ENCODE measurements at regions not wholly inside any gene's neighbourhood (a gene's known extent, or its start where the extent isn't known, plus 50 kb on each side); places are given as distances from the start of the nearest gene placed in this dataset.

GRCh38 chr15:39041979-39042495, 477.4 kb upstream of the RASGRP1 start:
- DNase-seq = no peak

DNA sequence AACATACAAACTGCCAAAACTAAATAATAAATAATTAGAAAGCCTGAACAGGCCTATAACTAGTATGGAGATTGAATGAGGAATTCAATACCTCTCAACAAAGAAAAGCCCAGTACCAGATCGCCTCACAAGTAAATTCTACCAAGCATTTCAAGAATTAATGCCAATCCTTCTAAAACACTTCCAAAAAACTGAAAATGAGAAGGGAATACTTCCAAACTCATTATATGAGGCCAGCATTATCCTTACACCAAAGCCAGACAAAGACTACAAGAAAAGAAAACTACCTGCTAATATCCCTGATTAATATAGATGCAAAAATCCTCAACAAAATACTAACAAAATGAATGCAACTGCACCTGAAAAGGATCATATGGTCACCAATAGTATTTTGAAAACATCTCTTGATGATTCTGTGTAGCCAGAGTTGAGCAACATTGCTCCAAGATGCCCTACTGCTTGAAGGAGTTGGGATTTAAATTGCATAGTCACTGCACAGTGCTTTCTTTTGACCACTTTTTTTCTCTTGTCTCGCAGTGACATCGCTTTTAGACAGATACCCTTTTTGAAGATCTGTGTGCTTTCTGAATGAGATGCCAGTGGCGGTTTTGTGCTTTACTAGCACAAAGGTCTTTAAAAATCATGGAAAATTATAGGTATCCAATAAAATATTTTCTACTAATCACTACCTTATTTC, 487.2 kb upstream of the RASGRP1 start:
- no peak for DNase-seq

- no peak for DNase-seq
Observed at GRCh38 chr15:39052323-39052705, 487.7 kb upstream of the RASGRP1 start.

- no peak for DNase-seq
Observed at GRCh38 chr15:39053480-39053879, 488.9 kb upstream of the RASGRP1 start.

DNA sequence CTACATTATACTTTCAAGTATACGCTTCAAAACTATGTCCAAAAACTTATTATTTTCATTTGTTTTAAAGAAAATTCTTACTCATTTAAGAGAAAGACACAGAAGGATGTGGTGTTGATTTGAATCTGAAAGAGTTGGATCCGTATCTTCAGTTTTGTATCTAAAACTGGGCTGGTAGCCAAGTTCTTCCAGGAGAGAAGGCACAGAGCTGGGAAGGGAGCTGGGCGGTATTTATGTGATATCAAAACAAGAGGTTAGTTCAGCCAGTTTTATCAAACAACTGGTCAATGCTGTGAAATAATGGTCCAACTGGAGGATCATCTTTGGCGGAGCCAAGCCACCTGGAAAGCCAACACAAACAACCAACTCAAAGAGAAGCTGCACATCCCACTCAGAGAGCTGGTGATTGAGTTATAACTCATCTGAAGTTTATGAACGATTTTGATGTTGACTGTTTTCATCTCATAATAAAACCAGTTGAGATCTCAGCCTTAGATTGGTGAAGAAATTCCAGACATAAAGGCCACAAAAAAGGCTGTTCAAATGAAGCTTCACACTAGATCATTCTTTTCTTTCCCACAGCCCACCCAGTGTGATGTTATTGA, 489.6 kb upstream of the RASGRP1 start:
- DNase-seq = no peak

- DNase-seq = no peak
Observed at GRCh38 chr15:39056357-39056756, 491.7 kb upstream of the RASGRP1 start.

- DNase-seq = no peak
Observed at GRCh38 chr15:39058351-39059131, 493.9 kb upstream of the RASGRP1 start.

GRCh38 chr15:39059917-39060316, 495.3 kb upstream of the RASGRP1 start:
- DNase-seq = no peak

DNA sequence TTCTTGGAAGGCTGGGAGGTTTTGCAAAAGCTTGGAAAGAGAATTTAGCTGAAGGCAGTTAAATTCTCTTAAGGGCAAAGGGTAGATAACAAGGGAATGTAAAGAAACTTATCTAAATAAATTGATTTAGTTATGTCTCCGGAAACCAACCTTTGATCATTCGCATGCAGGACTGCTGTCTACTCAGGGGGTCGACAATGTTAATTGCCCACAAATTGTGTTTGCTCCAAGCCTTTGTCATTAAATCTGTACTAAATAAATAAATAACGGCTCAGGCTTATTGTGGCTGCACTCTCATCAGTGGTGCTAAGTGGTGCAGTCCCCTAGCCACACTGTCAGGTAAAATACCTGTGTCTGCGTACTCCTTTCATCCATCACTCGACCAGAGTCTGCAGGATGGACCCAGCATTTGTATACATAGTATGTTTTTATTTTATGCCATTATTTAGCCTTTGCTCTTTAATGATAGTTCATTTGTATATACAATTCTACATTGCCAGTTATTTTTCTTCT, 497.4 kb upstream of the RASGRP1 start:
- no peak for DNase-seq

- no peak for DNase-seq
Observed at GRCh38 chr15:39066677-39067076, 502.1 kb upstream of the RASGRP1 start.

- no peak for DNase-seq
Observed at GRCh38 chr15:39074341-39074985, 506.4 kb upstream of the THBS1 start.

- DNase-seq = no peak
Observed at GRCh38 chr15:39075311-39075710, 505.6 kb upstream of the THBS1 start.

GRCh38 chr15:39075756-39076341, 505.0 kb upstream of the THBS1 start:
- DNase-seq = no peak

- DNase-seq = no peak
Observed at GRCh38 chr15:39078026-39078425, 502.9 kb upstream of the THBS1 start.

DNA sequence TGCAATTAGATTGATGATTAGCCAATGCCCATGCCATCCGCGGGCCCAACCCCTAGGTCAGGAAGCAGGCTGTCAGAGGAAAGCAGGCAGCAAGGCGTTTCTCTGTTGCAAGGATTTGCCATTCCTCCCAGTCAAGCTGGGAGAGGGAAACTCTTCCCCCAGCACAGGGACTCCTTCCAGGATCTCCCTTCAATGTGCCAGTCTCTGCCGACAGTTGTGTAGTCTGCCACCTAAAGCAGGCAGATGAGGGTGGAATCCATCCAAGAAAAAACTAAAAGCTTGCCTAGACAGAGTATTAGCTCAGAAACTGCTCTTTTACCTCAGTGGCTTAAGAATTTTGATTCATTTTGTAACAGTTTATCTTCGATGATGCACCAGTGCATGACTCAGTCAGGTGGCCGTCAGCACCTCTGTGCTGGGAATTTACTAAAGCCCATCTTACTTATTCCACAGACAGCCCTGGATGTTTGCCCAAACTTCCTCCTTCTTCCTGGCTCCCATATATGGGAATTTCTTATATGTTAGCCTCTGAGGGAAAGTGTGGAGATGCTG, 501.5 kb upstream of the THBS1 start:
- DNase-seq = no peak

DNA sequence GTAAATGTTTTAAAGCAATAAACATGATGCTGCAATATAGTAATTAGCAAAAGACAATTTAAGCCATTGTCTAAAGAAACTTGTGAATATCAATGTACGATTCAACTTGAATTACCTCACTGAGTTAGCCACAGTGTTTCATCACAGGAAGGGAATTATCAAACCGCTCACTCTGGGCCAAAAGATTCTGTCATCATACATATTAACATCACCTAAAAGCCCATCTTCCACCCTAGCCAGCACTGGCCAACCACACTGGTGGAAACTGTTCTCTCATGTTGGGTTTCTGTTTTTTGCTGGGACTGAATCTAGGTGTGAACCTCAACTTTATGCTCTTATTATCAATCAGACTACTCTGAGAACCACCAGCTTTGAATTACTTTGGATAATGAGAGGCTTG, 497.7 kb upstream of the THBS1 start:
- no peak for DNase-seq

- no peak for DNase-seq
Observed at GRCh38 chr15:39084674-39085530, 496.0 kb upstream of the THBS1 start.

GRCh38 chr15:39086641-39087040, 494.2 kb upstream of the THBS1 start:
- no peak for DNase-seq

DNA sequence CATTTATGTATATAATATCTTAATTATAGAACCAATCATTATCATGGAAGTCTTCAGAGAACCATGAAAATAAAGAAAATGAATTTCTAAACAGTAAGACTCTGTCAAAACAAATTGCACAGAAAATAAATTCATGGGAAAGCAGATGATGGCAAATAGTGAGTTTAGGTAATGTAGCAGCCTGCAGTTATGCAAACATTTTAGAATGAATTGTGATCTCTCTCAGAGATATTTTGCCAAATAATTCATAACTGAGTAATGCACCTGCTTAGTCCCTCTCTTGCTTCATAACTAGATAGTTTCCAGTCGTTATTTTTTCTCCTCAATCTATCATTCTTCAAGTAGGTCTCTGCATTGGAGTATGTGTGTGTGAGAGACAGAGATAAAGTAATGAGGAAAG, 492.7 kb upstream of the THBS1 start:
- no peak for DNase-seq

DNA sequence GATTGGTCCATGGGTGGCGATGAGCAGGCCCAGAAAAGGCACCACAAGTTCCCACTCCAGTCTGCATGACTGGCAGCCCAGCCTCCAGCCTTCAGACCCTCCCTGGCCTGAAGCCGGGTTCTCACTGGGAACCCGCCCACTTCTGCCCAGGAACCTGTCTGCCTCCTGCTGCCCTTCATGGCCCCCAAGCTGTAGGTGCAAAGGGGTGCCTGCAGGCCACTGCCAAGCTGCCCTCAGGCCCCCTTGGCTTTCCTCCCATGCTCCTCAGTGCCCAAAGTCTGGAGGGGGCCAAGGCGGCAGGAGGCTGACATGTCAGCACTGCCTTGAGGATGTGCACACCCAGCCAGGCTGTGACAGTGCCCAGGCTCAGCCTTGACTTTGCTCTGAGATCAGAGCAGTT, 488.5 kb upstream of the THBS1 start:
- no peak for DNase-seq

GRCh38 chr15:39092761-39093160, 488.1 kb upstream of the THBS1 start:
- DNase-seq = no peak

- no peak for DNase-seq
Observed at GRCh38 chr15:39094116-39094515, 486.8 kb upstream of the THBS1 start.
